Caco-2 (cell line): ENCODE measurements at regions not wholly inside any gene's neighbourhood (a gene's known extent, or its start where the extent isn't known, plus 50 kb on each side); places are given as distances from the start of the nearest gene placed in this dataset.

Experiments used
- BruUV-seq: library from RNA; stranded (reverse); fragments of 400-500 nt; replicated peaks from 2 replicates; lab custom pipeline; 2021; lab: Mats Ljungman, UMichigan
- CTCF ChIA-PET: fragments of 300-600 bp; sonication (Branson Sonifier 250); formaldehyde crosslinking; loops from one replicate; lab custom pipeline; 2022; ENCODE audit warnings: antibody characterized with exemption; lab: Charles Lee
- POLR2A ChIA-PET: fragments of 300-600 bp; sonication (Branson Sonifier 250); formaldehyde crosslinking; loops from one replicate; lab custom pipeline; 2022; ENCODE audit warnings: antibody characterized with exemption; lab: Charles Lee
- DNase-seq, 2 experiments: peaks; one replicate each; pipeline versions ENCODE4 v3.0.0 to v3.0.0-alpha.2; 2020 to 2022
- H3K27me3 ChIP-seq: replicated peaks from 2 replicates; pipeline ENCODE4 v1.6.0; 2011; ENCODE audit warnings: low read length; ENCODE audit not compliant: control insufficient read depth, insufficient read depth
- H3K36me3 ChIP-seq: 2 replicates; pipeline ENCODE4 v1.5.1; 2011; ENCODE audit warnings: low read length; ENCODE audit not compliant: control insufficient read depth, insufficient read depth
- H3K4me1 ChIP-seq: fragments of 250-450 bp; sonication (Bioruptor Pico); 2 replicates; pipeline ENCODE4 v1.5.1; 2020; ENCODE audit warnings: mild to moderate bottlenecking
- H3K4me3 ChIP-seq: 2 replicates; pipeline ENCODE4 v1.5.1; 2011; ENCODE audit warnings: low read depth, mild to moderate bottlenecking, control low read depth, low read length
- H3K9me3 ChIP-seq: fragments of 250-450 bp; sonication (Bioruptor Pico); 2 replicates; pipeline ENCODE4 v1.5.1; 2020; ENCODE audit warnings: mild to moderate bottlenecking, moderate library complexity
- H3K27ac Mint-ChIP-seq: one replicate; pipeline ENCODE4 v1.8.0; 2022; ENCODE audit warnings: mixed read lengths; ENCODE audit not compliant: unreplicated experiment
- H3K27me3 Mint-ChIP-seq: one replicate; pipeline ENCODE4 v1.8.0; 2022; ENCODE audit warnings: mixed read lengths; ENCODE audit not compliant: insufficient read depth, unreplicated experiment
- H3K36me3 Mint-ChIP-seq: one replicate; pipeline ENCODE4 v1.8.0; 2022; ENCODE audit warnings: mild to moderate bottlenecking, mixed read lengths; ENCODE audit not compliant: insufficient read depth, unreplicated experiment
- H3K4me1 Mint-ChIP-seq: one replicate; pipeline ENCODE4 v1.8.0; 2022; ENCODE audit warnings: low read depth, mixed read lengths; ENCODE audit not compliant: unreplicated experiment
- H3K4me3 Mint-ChIP-seq: one replicate; pipeline ENCODE4 v1.8.0; 2022; ENCODE audit warnings: mild to moderate bottlenecking, moderate library complexity, mixed read lengths; ENCODE audit not compliant: unreplicated experiment
- H3K9me3 Mint-ChIP-seq: one replicate; pipeline ENCODE4 v1.8.0; 2022; ENCODE audit warnings: mixed read lengths; ENCODE audit not compliant: unreplicated experiment
- intact Hi-C: fragments of 100-400 bp; cut with micrococcal nuclease; formaldehyde crosslinking; loops from one replicate; pipeline ENCODE4 v1.10.0; 2022; ENCODE audit not compliant: unreplicated experiment
- TF ChIP-seq, protein P1 (sequence below), 2 experiments: fragments of 200-600 bp in 1 of 2; IDR thresholded peaks; 1 replicate in 1 of 2; 2 replicates in 1 of 2; pipeline versions ENCODE4 v1.5.1 to v1.8.0; 2011 to 2022; ENCODE audit warnings: antibody characterized with exemption in 1 of 2, control low read depth in 1 of 2, inconsistent platforms in 1 of 2, low read depth in 1 of 2, low read length in 1 of 2, mild to moderate bottlenecking in 1 of 2, moderate library complexity in 1 of 2; ENCODE audit not compliant: insufficient read depth in 1 of 2, severe bottlenecking in 1 of 2, unreplicated experiment in 1 of 2

DNA sequence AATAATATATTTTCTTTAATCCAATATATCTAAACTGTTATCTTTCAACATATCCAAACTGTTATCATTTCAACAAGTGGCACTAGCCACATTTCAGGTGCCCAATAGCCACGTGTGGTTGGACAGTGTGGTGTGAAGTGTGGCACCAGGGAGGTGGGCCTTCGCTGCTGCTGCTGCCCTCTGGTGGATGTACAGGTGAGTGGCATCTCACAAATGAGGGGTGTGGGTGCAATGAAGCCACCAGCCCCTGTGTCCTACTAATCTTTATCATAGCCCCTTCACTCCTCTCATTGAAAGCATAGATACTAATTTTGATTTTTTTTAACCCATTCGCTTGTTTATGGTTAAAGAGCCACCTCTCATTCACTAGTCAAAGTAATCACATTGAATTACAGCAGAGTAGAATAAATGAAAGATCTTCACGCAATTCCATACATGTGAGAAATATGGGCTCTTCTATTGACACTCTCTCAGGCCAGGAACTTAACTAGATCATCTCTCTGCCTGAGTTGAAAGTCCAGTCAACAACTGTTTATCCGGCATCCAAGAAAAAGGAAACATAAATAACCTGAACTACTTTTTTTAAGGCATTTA lies 499.2 kb downstream of the OMA1 start:
- CTCF ChIA-PET, result no interaction called here
- TF ChIP-seq, protein P1, sequence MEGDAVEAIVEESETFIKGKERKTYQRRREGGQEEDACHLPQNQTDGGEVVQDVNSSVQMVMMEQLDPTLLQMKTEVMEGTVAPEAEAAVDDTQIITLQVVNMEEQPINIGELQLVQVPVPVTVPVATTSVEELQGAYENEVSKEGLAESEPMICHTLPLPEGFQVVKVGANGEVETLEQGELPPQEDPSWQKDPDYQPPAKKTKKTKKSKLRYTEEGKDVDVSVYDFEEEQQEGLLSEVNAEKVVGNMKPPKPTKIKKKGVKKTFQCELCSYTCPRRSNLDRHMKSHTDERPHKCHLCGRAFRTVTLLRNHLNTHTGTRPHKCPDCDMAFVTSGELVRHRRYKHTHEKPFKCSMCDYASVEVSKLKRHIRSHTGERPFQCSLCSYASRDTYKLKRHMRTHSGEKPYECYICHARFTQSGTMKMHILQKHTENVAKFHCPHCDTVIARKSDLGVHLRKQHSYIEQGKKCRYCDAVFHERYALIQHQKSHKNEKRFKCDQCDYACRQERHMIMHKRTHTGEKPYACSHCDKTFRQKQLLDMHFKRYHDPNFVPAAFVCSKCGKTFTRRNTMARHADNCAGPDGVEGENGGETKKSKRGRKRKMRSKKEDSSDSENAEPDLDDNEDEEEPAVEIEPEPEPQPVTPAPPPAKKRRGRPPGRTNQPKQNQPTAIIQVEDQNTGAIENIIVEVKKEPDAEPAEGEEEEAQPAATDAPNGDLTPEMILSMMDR (IDR thresholded peaks at IDR 0.05; ENCODE audit: insufficient read depth in 1 of 2, low read depth in 1 of 2, low read length in 1 of 2, severe bottlenecking in 1 of 2, unreplicated experiment in 1 of 2), result peak; percentile 57 to 65
- no peak overlapping the region for H3K4me3 Mint-ChIP-seq
- Histone ChIP-seq H3K27me3 (no peaks in the 10 kb centered on the region), H3K9me3 (no peaks in the 10 kb centered on the region), H3K36me3 (no peaks in the 10 kb centered on the region), H3K4me1 (no peaks in the 10 kb centered on the region), H3K4me3 (no peak overlapping the region)
- no peak overlapping the region for H3K27ac Mint-ChIP-seq
- H3K27me3 Mint-ChIP-seq, result no peaks in the 10 kb centered on the region
- POLR2A ChIA-PET, result no interaction called here
- no peaks in the 10 kb centered on the region for H3K9me3 Mint-ChIP-seq
- peak in 1 of 2 experiments; percentile 39 for DNase-seq
- intact Hi-C loops, result loop anchor here (2.0 to 10.0 kb wide), 2 partner anchors 35 to 1213 kb away; no protein-coding TSS in a partner anchor
- H3K36me3 Mint-ChIP-seq, result no peaks in the 10 kb centered on the region
- no peaks in the 10 kb centered on the region for H3K4me1 Mint-ChIP-seq
- BruUV-seq, result no TSS peak

DNA sequence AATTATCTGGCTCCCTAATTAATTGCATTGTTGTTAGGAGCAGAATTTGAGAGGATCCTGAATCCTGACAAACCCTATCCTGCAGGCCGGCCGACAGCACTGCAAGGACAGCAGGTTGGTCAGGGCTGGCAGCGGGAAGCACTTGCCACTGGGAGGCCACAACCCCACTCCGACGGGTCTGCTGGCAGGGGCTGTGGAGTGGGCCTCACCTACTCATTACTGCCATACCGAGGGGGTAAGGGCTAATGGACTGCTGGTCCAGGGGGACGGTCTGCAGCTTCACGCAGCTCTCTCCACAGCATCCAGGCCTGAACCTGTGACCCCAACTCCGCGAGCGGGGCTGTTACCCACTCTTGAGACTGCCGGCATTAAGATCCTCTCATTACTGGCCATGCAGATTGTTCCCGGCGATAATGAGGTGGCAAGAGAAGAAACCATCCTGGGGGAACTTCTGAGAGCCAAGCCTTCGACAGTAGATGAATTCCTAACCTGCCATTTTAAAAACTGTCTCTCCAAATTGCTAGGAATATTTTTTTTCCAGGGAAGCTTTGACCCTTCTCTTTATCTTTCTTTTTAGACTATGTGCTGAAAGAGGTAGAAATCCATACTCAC lies 501.3 kb downstream of the OMA1 start:
- intact Hi-C loops, result loop anchor here (10.0 kb wide), 1 partner anchor 1210 kb away; no protein-coding TSS in a partner anchor
- CTCF ChIA-PET, result no interaction called here

DNA sequence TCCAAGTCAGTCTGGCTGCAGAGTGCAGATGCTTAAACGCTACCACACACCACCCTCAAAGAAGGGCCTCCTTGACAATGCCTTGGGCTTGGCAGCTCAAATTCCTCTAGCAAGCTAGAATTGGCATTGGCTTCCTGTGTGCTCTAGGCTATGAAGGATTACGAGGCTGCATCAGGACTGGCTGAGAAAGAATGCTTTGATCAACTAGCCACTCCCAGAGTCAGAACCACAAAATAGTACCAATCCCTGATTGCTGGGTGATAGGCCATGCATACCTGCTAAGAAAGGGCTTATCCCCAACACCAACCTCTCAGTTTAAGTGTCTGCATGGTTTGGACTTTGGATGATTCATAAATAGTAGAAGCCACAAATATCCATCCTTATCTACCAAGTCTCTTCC lies 504.9 kb downstream of the OMA1 start:
- no peaks in the 10 kb centered on the region for H3K9me3 ChIP-seq
- H3K27me3 Mint-ChIP-seq, result peaks cover under 1% of the 10 kb centered on the region
- TF ChIP-seq, protein P1 (IDR thresholded peaks at IDR 0.05; ENCODE audit: insufficient read depth in 1 of 2, low read depth in 1 of 2, low read length in 1 of 2, severe bottlenecking in 1 of 2, unreplicated experiment in 1 of 2), result no peak
- H3K36me3 Mint-ChIP-seq, result no peaks in the 10 kb centered on the region
- H3K4me3 ChIP-seq, result no peak overlapping the region
- peaks cover 4% of the 10 kb centered on the region; the same call in 1 of the 2 replicates for H3K4me1 ChIP-seq
- no peaks in the 10 kb centered on the region for H3K36me3 ChIP-seq
- ChIA-PET CTCF (no interaction called here), POLR2A (no interaction called here)
- intact Hi-C loops, result loop anchor here (10.0 kb wide), 1 partner anchor 1207 kb away; no protein-coding TSS in a partner anchor
- no peaks in the 10 kb centered on the region for H3K4me1 Mint-ChIP-seq
- no peaks in the 10 kb centered on the region for H3K9me3 Mint-ChIP-seq
- no peak overlapping the region for H3K4me3 Mint-ChIP-seq
- peak; percentile 9 to 61 for DNase-seq
- no peak overlapping the region for H3K27ac Mint-ChIP-seq
- no TSS peak for BruUV-seq
- H3K27me3 ChIP-seq, result no peaks in the 10 kb centered on the region

More for the DNA sequence above, 501.3 kb downstream of the OMA1 start:
- POLR2A ChIA-PET, result interaction anchor here (0.7 kb wide), 1 partner anchor 118 kb away, joined by 8 read pairs; no protein-coding TSS in a partner anchor
- no peak overlapping the region for H3K4me3 ChIP-seq
- Mint-ChIP-seq H3K36me3 (no peaks in the 10 kb centered on the region), H3K4me3 (no peak overlapping the region), H3K27ac (no peak overlapping the region), H3K9me3 (no peaks in the 10 kb centered on the region), H3K4me1 (no peaks in the 10 kb centered on the region), H3K27me3 (no peaks in the 10 kb centered on the region)
- DNase-seq, result no peak
- H3K36me3 ChIP-seq, result no peaks in the 10 kb centered on the region
- TF ChIP-seq, protein P1 (IDR thresholded peaks at IDR 0.05; ENCODE audit: insufficient read depth in 1 of 2, low read depth in 1 of 2, low read length in 1 of 2, severe bottlenecking in 1 of 2, unreplicated experiment in 1 of 2), result no peak
- peaks cover 4% of the 10 kb centered on the region; the same call in 1 of the 2 replicates for H3K4me1 ChIP-seq
- H3K9me3 ChIP-seq, result no peaks in the 10 kb centered on the region
- no TSS peak for BruUV-seq
- no peaks in the 10 kb centered on the region for H3K27me3 ChIP-seq
